K562 (cell line): ENCODE measurements at regions not wholly inside any gene's neighbourhood (a gene's known extent, or its start where the extent isn't known, plus 50 kb on each side); places are given as distances from the start of the nearest gene placed in this dataset.

ENCODE experiments used
- ATAC-seq: fragments of 200-7000 bp; cut with Tn5 transposase; 3 replicates; pipeline ENCODE4 v1.9.1; 2020; ENCODE audit warnings: moderate library complexity
- BruUV-seq: library from RNA; stranded (reverse); fragments of 400-500 nt; replicated peaks from 2 replicates; lab custom pipeline; 2021; lab: Mats Ljungman, UMichigan
- CTCF ChIA-PET: fragments of 300-600 bp; formaldehyde crosslinking; extraction: SDS; loops from one replicate; lab custom pipeline; 2021; ENCODE audit warnings: low intra/inter-chr PET ratio; lab: Yijun Ruan, JAX
- POLR2A ChIA-PET: fragments of 300-600, 350-650 bp; sonication (Branson Sonifier 250); formaldehyde crosslinking; extraction: SDS; loops from one replicate; lab custom pipeline; 2021; ENCODE audit warnings: antibody characterized with exemption, inconsistent platforms; lab: Yijun Ruan, JAX
- DNase-seq, 4 experiments: peaks; one replicate each; pipeline versions ENCODE4 v3.0.0 to v3.0.0-alpha.2; 2011 to 2018; ENCODE audit warnings: low spot score in 3 of 4, mixed read lengths in 3 of 4; ENCODE audit errors: extremely low read depth in 1 of 4
- FAIRE-seq: peaks from 2 replicates; lab custom pipeline; 2011; peaks lifted over from hg19 to GRCh38; lab: Jason Lieb, UNC
- H2AFZ ChIP-seq: 2 replicates; pipeline ENCODE4 v1.6.0; 2011; ENCODE audit warnings: low read depth, low read length, control low read depth, inconsistent platforms
- H3K27ac ChIP-seq: fragments of 200-600 bp; 3 replicates; pipeline ENCODE4 v1.8.0; 2011; ENCODE audit warnings: low read depth, mild to moderate bottlenecking, control low read depth, inconsistent platforms, low read length, moderate library complexity, mixed read lengths; ENCODE audit errors: extremely low read depth
- H3K27me3 ChIP-seq, 2 experiments: fragments of 300-600 bp in 1 of 2; 2 replicates in 1 of 2; 3 replicates in 1 of 2; pipeline versions ENCODE4 v1.6.0 to v1.8.0; 2011; ENCODE audit warnings: inconsistent platforms in 2 of 2, low read length in 2 of 2, mild to moderate bottlenecking in 1 of 2, mixed read lengths in 1 of 2, moderate library complexity in 1 of 2; ENCODE audit not compliant: control insufficient read depth in 2 of 2, insufficient read depth in 2 of 2
- H3K36me3 ChIP-seq: fragments of 300-600 bp; 3 replicates; pipeline ENCODE4 v1.8.0; 2011; ENCODE audit warnings: mild to moderate bottlenecking, low read length, inconsistent platforms; ENCODE audit not compliant: control insufficient read depth, insufficient read depth
- H3K4me1 ChIP-seq, 2 experiments: fragments of 200-600 bp in 1 of 2; replicated peaks in 1 of 2; 2 replicates in 1 of 2; 3 replicates in 1 of 2; pipeline versions ENCODE4 v1.5.1 to v1.8.0; 2011; ENCODE audit warnings: inconsistent platforms in 2 of 2, low read length in 2 of 2, mild to moderate bottlenecking in 1 of 2, mixed read lengths in 1 of 2, moderate library complexity in 1 of 2; ENCODE audit not compliant: control insufficient read depth in 2 of 2, insufficient read depth in 2 of 2
- H3K4me2 ChIP-seq: 2 replicates; pipeline ENCODE4 v1.6.1; 2011; ENCODE audit warnings: low read length, control low read depth, inconsistent platforms, mixed read lengths; ENCODE audit not compliant: insufficient read depth
- H3K4me3 ChIP-seq: fragments of 200-600 bp; sonication (generic), shearing (Covaris generic); 2 replicates; pipeline ENCODE4 v1.5.1; 2016; ENCODE audit warnings: control low read depth, inconsistent platforms
- H3K79me2 ChIP-seq: fragments of 200-600 bp; 3 replicates; pipeline ENCODE4 v1.8.0; 2011; ENCODE audit warnings: low read length, inconsistent platforms; ENCODE audit not compliant: control insufficient read depth, insufficient read depth
- H3K9ac ChIP-seq, 2 experiments: 2 replicates each; pipeline versions ENCODE4 v1.6.0 to v1.6.1; 2011; ENCODE audit warnings: low read depth in 2 of 2, low read length in 2 of 2, control low read depth in 1 of 2, inconsistent platforms in 1 of 2, mild to moderate bottlenecking in 1 of 2, mixed read lengths in 1 of 2; ENCODE audit not compliant: insufficient read depth in 1 of 2
- H3K9me1 ChIP-seq: one replicate; pipeline ENCODE4 v1.6.0; 2011; ENCODE audit warnings: inconsistent platforms, mild to moderate bottlenecking, low read length, moderate library complexity; ENCODE audit not compliant: control insufficient read depth, insufficient read depth
- H3K9me3 ChIP-seq: replicated peaks from 2 replicates; pipeline ENCODE4 v1.5.1; 2011; ENCODE audit warnings: low read depth, low read length, inconsistent platforms; ENCODE audit not compliant: control insufficient read depth, insufficient read depth
- H4K20me1 ChIP-seq: replicated peaks from 2 replicates; pipeline ENCODE4 v1.6.1; 2011; ENCODE audit warnings: low read length, inconsistent platforms, mixed read lengths; ENCODE audit not compliant: control insufficient read depth, insufficient read depth
- BDP1 ChIP-seq: IDR thresholded peaks from 3 replicates; pipeline ENCODE4 v1.6.1; 2011; ENCODE audit not compliant: insufficient read length, insufficient read depth
- CC2D1A ChIP-seq: fragments of 450-650 bp; IDR thresholded peaks from 2 replicates; pipeline ENCODE4 v1.6.1; 2017; ENCODE audit warnings: mild to moderate bottlenecking
- CHD2 ChIP-seq: IDR thresholded peaks from 2 replicates; pipeline ENCODE4 v1.6.1; 2011; ENCODE audit warnings: low read depth, low read length
- ELF4 ChIP-seq: fragments of 450-650 bp; formaldehyde crosslinking; IDR thresholded peaks from 2 replicates; pipeline ENCODE4 v1.4.0; 2022; ENCODE audit warnings: missing genetic modification characterization
- ETS2 ChIP-seq: IDR thresholded peaks from 2 replicates; pipeline ENCODE4 v1.6.1; 2016; ENCODE audit warnings: borderline replicate concordance, missing genetic modification characterization, mild to moderate bottlenecking, moderate library complexity, missing compliant biosample characterization; ENCODE audit not compliant: poor library complexity, severe bottlenecking
- ETV5 ChIP-seq: sonication (generic); formaldehyde crosslinking; IDR thresholded peaks from 2 replicates; pipeline ENCODE4 v1.4.0; 2020; ENCODE audit warnings: low read depth, mild to moderate bottlenecking, missing genetic modification reagents
- EZH2 ChIP-seq: IDR thresholded peaks from 2 replicates; pipeline ENCODE4 v1.6.1; 2012; ENCODE audit warnings: low read depth, mild to moderate bottlenecking, inconsistent platforms, low read length, borderline replicate concordance
- MAFG ChIP-seq: fragments of 450-650 bp; conservative IDR thresholded peaks from 2 replicates; pipeline ENCODE4 v1.6.1; 2016; ENCODE audit warnings: missing genetic modification characterization, missing compliant biosample characterization
- MAFK ChIP-seq: IDR thresholded peaks from 2 replicates; pipeline ENCODE4 v1.6.1; 2011; ENCODE audit warnings: low read length, improper control_type of control experiment
- NFE2 ChIP-seq: IDR thresholded peaks from 2 replicates; pipeline ENCODE4 v1.6.1; 2014; ENCODE audit warnings: antibody characterized with exemption, low read depth
- NONO ChIP-seq, 2 experiments: fragments of 200-400 bp in 1 of 2; fragments of 450-650 bp in 1 of 2; formaldehyde crosslinking in 1 of 2; IDR thresholded peaks; 2 replicates each; pipeline ENCODE4 v1.6.1; 2017; ENCODE audit warnings: low read depth in 2 of 2, mild to moderate bottlenecking in 2 of 2, moderate library complexity in 2 of 2, low read length in 1 of 2
- POLR2H ChIP-seq: IDR thresholded peaks from 2 replicates; pipeline ENCODE4 v1.6.1; 2016; ENCODE audit warnings: missing genetic modification characterization, low read depth, mild to moderate bottlenecking, control low read depth, missing compliant biosample characterization, moderate library complexity
- RFX1 ChIP-seq: fragments of 450-650 bp; IDR thresholded peaks from 2 replicates; pipeline ENCODE4 v1.6.1; 2016; ENCODE audit warnings: mild to moderate bottlenecking, moderate library complexity
- TBP ChIP-seq: optimal IDR thresholded peaks from 2 replicates; pipeline ENCODE3; 2011; ENCODE audit warnings: low read depth, low read length, improper control_type of control experiment
- TSC22D4 ChIP-seq: fragments of 450-650 bp; IDR thresholded peaks from 2 replicates; pipeline ENCODE4 v1.6.1; 2016; ENCODE audit warnings: missing genetic modification characterization, missing biosample characterization, control low read depth
- ZNF316 ChIP-seq: fragments of 450-650 bp; IDR thresholded peaks from 2 replicates; pipeline ENCODE4 v1.6.1; 2016
- ZNF668 ChIP-seq: fragments of 250-450 bp; sonication (Bioruptor Pico); IDR thresholded peaks from 2 replicates; pipeline ENCODE4 v1.8.0; 2022; ENCODE audit warnings: mild to moderate bottlenecking, inconsistent platforms
- WGBS: fragments of 100-300 bp; shearing (Covaris generic); methylation state at CpG from one replicate; pipeline ENCODE4 v1.1.6; 2016; ENCODE audit warnings: low coverage, mixed read lengths; ENCODE audit not compliant: insufficient coverage; ENCODE audit errors: missing lambda C conversion rate; 5-methylcytosine and 5-hydroxymethylcytosine counted together
- in situ Hi-C: fragments of 300-500 bp; cut with MboI; formaldehyde crosslinking; loops from 4 replicates; pipeline ENCODE4 v1.15.0; 2018; ENCODE audit warnings: inconsistent platforms, mixed read lengths
- intact Hi-C: fragments of 100-400 bp; cut with micrococcal nuclease; formaldehyde crosslinking; loops from 2 replicates; pipeline ENCODE4 v1.14.2; 2022
- TF ChIP-seq, protein P1 (sequence below): fragments of 250-450 bp; sonication (Bioruptor Pico); IDR thresholded peaks from 2 replicates; pipeline ENCODE4 v1.4.0; 2020
- TF ChIP-seq, protein P2 (sequence below): fragments of 250-450 bp; sonication (Bioruptor Pico); IDR thresholded peaks from 2 replicates; pipeline ENCODE4 v1.4.0; 2020; ENCODE audit warnings: mild to moderate bottlenecking, moderate library complexity

DNA sequence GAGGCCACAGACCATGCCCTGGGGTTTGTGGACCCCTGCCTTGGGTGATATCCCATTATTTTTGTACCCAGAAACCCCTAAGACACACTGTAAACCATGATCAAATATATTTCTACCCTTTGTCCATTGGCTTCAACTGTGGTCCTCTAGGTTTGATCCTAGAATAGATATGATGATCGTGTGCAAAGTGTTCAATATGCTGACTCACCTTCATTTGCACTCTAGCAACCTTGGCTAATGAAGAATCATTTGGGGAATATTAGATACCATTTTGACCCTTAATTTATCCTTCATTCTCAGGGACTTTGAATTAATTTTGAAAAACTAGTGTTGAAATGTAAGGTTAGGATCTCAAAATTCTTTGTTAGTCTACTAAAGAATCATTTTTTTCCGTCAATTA lies 73.1 kb upstream of the RAP1B start:
- intact Hi-C loops (no loop called here), in situ Hi-C loops (no loop called here)
- H3K27me3 ChIP-seq, result no peaks in the 10 kb centered on the region
- H3K27ac ChIP-seq, result no peak overlapping the region
- FAIRE-seq, result no peak
- H3K9ac ChIP-seq, result no peak overlapping the region
- BruUV-seq, result no TSS peak
- CTCF ChIA-PET, result no interaction called here
- no peaks in the 10 kb centered on the region for H4K20me1 ChIP-seq
- H3K4me2 ChIP-seq, result no peak overlapping the region
- H3K79me2 ChIP-seq, result no peaks in the 10 kb centered on the region
- H3K4me1 ChIP-seq, result peaks cover 0 to 12% of the 10 kb centered on the region in 2 experiments; a peak in 3 of 5 replicates
- 28% methylated on average over 2 of the region's 2 CpGs for WGBS
- H2AFZ ChIP-seq, result peak overlapping the region; percentile 49; the same call in 1 of the 2 replicates
- no peaks in the 10 kb centered on the region for H3K36me3 ChIP-seq
- POLR2A ChIA-PET, result interaction anchor here (0.7 kb wide), 1 partner anchor 80 kb away, joined by 3 read pairs; no protein-coding TSS in a partner anchor
- no peak for DNase-seq
- H3K9me3 ChIP-seq, result no peaks in the 10 kb centered on the region
- no peak overlapping the region for H3K4me3 ChIP-seq
- no peak for ATAC-seq
- no peaks in the 10 kb centered on the region for H3K9me1 ChIP-seq
- TF ChIP-seq TBP (no peak), ETS2 (no peak), ETV5 (CRISPR knock-in tag) (no peak), ELF4 (CRISPR knock-in tag) (no peak), CHD2 (no peak), POLR2H (tag) (no peak), EZH2 (no peak), NFE2 (peak; percentile 74), CC2D1A (no peak), ZNF316 (peak; percentile 85), BDP1 (no peak), TSC22D4 (tag) (no peak), ZNF668 (CRISPR knock-in tag) (no peak), MAFK (peak; percentile 46; the same call in 1 of the 2 replicates), RFX1 (no peak), NONO (IDR thresholded peaks at IDR 0.05; ENCODE audit: low read depth in 2 of 2, low read length in 1 of 2) (no peak), MAFG (peak; percentile 82)
- TF ChIP-seq, protein P1, sequence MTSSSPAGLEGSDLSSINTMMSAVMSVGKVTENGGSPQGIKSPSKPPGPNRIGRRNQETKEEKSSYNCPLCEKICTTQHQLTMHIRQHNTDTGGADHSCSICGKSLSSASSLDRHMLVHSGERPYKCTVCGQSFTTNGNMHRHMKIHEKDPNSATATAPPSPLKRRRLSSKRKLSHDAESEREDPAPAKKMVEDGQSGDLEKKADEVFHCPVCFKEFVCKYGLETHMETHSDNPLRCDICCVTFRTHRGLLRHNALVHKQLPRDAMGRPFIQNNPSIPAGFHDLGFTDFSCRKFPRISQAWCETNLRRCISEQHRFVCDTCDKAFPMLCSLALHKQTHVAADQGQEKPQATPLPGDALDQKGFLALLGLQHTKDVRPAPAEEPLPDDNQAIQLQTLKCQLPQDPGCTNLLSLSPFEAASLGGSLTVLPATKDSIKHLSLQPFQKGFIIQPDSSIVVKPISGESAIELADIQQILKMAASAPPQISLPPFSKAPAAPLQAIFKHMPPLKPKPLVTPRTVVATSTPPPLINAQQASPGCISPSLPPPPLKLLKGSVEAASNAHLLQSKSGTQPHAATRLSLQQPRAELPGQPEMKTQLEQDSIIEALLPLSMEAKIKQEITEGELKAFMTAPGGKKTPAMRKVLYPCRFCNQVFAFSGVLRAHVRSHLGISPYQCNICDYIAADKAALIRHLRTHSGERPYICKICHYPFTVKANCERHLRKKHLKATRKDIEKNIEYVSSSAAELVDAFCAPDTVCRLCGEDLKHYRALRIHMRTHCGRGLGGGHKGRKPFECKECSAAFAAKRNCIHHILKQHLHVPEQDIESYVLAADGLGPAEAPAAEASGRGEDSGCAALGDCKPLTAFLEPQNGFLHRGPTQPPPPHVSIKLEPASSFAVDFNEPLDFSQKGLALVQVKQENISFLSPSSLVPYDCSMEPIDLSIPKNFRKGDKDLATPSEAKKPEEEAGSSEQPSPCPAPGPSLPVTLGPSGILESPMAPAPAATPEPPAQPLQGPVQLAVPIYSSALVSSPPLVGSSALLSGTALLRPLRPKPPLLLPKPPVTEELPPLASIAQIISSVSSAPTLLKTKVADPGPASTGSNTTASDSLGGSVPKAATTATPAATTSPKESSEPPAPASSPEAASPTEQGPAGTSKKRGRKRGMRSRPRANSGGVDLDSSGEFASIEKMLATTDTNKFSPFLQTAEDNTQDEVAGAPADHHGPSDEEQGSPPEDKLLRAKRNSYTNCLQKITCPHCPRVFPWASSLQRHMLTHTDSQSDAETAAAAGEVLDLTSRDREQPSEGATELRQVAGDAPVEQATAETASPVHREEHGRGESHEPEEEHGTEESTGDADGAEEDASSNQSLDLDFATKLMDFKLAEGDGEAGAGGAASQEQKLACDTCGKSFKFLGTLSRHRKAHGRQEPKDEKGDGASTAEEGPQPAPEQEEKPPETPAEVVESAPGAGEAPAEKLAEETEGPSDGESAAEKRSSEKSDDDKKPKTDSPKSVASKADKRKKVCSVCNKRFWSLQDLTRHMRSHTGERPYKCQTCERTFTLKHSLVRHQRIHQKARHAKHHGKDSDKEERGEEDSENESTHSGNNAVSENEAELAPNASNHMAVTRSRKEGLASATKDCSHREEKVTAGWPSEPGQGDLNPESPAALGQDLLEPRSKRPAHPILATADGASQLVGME, result no peak
- TF ChIP-seq, protein P2, sequence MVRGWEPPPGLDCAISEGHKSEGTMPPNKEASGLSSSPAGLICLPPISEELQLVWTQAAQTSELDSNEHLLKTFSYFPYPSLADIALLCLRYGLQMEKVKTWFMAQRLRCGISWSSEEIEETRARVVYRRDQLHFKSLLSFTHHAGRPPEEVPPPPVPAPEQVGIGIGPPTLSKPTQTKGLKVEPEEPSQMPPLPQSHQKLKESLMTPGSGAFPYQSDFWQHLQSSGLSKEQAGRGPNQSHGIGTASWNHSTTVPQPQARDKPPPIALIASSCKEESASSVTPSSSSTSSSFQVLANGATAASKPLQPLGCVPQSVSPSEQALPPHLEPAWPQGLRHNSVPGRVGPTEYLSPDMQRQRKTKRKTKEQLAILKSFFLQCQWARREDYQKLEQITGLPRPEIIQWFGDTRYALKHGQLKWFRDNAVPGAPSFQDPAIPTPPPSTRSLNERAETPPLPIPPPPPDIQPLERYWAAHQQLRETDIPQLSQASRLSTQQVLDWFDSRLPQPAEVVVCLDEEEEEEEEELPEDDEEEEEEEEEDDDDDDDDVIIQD (CRISPR knock-in tag), result no peak
